ENCODE measurements at regions not wholly inside any gene's neighbourhood (a gene's known extent, or its start where the extent isn't known, plus 50 kb on each side); places are given as distances from the start of the nearest gene placed in this dataset.

- no peak for DNase-seq
Observed at GRCh38 chr1:229040630-229041358, 230.1 kb upstream of the RAB4A start.

- no peak for DNase-seq
Observed at GRCh38 chr1:229041946-229042345, 229.0 kb upstream of the RAB4A start.

GRCh38 chr1:229042482-229042881, 228.4 kb upstream of the RAB4A start:
- no peak for DNase-seq

GRCh38 chr1:229043115-229043514, 227.8 kb upstream of the RAB4A start:
- no peak for DNase-seq

- DNase-seq = no peak
Observed at GRCh38 chr1:229046251-229046853, 224.6 kb upstream of the RAB4A start.

- no peak for DNase-seq
Observed at GRCh38 chr1:229047161-229047839, 223.6 kb upstream of the RAB4A start.

GRCh38 chr1:229047840-229048620, 222.9 kb upstream of the RAB4A start:
- DNase-seq = no peak

- DNase-seq = no peak
Observed at GRCh38 chr1:229048896-229049295, 222.0 kb upstream of the RAB4A start.

GRCh38 chr1:229056046-229056445, 214.9 kb upstream of the RAB4A start:
- no peak for DNase-seq

GRCh38 chr1:229058111-229058561, 212.8 kb upstream of the RAB4A start:
- peak; percentile 40 to 43 for DNase-seq

- no peak for DNase-seq
Observed at GRCh38 chr1:229058729-229059128, 212.2 kb upstream of the RAB4A start.

- no peak for DNase-seq
Observed at GRCh38 chr1:229059671-229060539, 211.0 kb upstream of the RAB4A start.

- DNase-seq = no peak
Observed at GRCh38 chr1:229062135-229062534, 208.8 kb upstream of the RAB4A start.

- DNase-seq = no peak
Observed at GRCh38 chr1:229063154-229063773, 207.6 kb upstream of the RAB4A start.

GRCh38 chr1:229064320-229065168, 206.4 kb upstream of the RAB4A start:
- DNase-seq = no peak

- no peak for DNase-seq
Observed at GRCh38 chr1:229065613-229066012, 205.3 kb upstream of the RAB4A start.

- DNase-seq = no peak
Observed at GRCh38 chr1:229066591-229066990, 204.3 kb upstream of the RAB4A start.

GRCh38 chr1:229067546-229067945, 203.4 kb upstream of the RAB4A start:
- DNase-seq = no peak

GRCh38 chr1:229068270-229068987, 202.5 kb upstream of the RAB4A start:
- no peak for DNase-seq

- DNase-seq = no peak
Observed at GRCh38 chr1:229069176-229069575, 201.7 kb upstream of the RAB4A start.

Measured in activated T-cell treated with anti-CD3 and anti-CD28 coated beads, Interleukin-2, amount 50 U/mL, for 48 hours (primary cell).